ENCODE measurements at regions not wholly inside any gene's neighbourhood (a gene's known extent, or its start where the extent isn't known, plus 50 kb on each side); places are given as distances from the start of the nearest gene placed in this dataset.

GRCh38 chr18:38646296-38646695 is 1080.7 kb upstream of the CELF4 start:
- Histone ChIP-seq H3K4me3 (replicated peaks in 1 of 3; ENCODE audit: insufficient read depth in 1 of 3, low read depth in 1 of 3, low read length in 3 of 3) (no peak overlapping the region), H3K27me3 (ENCODE audit: control insufficient read depth in 2 of 2, insufficient read depth in 2 of 2, low read length in 2 of 2) (no peaks in the 10 kb centered on the region), H3K36me3 (ENCODE audit: control insufficient read depth in 2 of 2, extremely low read depth in 1 of 2, insufficient read depth in 2 of 2, low read length in 2 of 2) (no peaks in the 10 kb centered on the region), H3K4me1 (ENCODE audit: control insufficient read depth, extremely low read depth, insufficient read depth, low read length) (no peaks in the 10 kb centered on the region), H3K9ac (replicated peaks; ENCODE audit: extremely low read depth, insufficient read depth, low read length) (no peak overlapping the region), H3K27ac (ENCODE audit: insufficient read depth, low read depth, low read length) (no peak overlapping the region), H2AFZ (ENCODE audit: low read depth, low read length) (no peak overlapping the region), H3K4me2 (ENCODE audit: insufficient read depth, low read length) (no peak overlapping the region), H4K20me1 (replicated peaks; ENCODE audit: control insufficient read depth, extremely low read depth, insufficient read depth, low read length) (no peaks in the 10 kb centered on the region), H3K9me3 (replicated peaks; ENCODE audit: control insufficient read depth, insufficient read depth, low read length) (peaks cover 2% of the 10 kb centered on the region), H3K9me1 (replicated peaks; ENCODE audit: control insufficient read depth, extremely low read depth, insufficient read depth, low read length) (no peaks in the 10 kb centered on the region), H3K79me2 (ENCODE audit: control insufficient read depth, insufficient read depth, low read length) (no peaks in the 10 kb centered on the region)
- ChIA-PET CTCF (no interaction called here), POLR2A (no interaction called here)
- TF ChIP-seq GATA2 (IDR thresholded peaks at IDR 0.05; ENCODE audit: insufficient read depth, insufficient read length, low read depth, low read length) (no peak), POLR2AphosphoS5 (IDR thresholded peaks at IDR 0.05; ENCODE audit: insufficient read depth, low read depth, low read length) (no peak), EZH2 (IDR thresholded peaks at IDR 0.05; ENCODE audit: borderline replicate concordance, low read depth, low read length, severe bottlenecking) (no peak), FOS (IDR thresholded peaks at IDR 0.05; ENCODE audit: borderline replicate concordance, insufficient read depth, low read length) (no peak), MAX (IDR thresholded peaks at IDR 0.05; ENCODE audit: insufficient read depth, insufficient read length) (no peak), POLR2A (IDR thresholded peaks at IDR 0.05; ENCODE audit: low read depth, low read length) (no peak), JUN (IDR thresholded peaks at IDR 0.05; ENCODE audit: borderline replicate concordance, insufficient read depth, insufficient read length, low read depth) (no peak), MYC (IDR thresholded peaks at IDR 0.05; ENCODE audit: low read depth, low read length) (no peak), CTCF (IDR thresholded peaks at IDR 0.05; ENCODE audit: extremely low read depth in 1 of 2, insufficient read depth in 1 of 2, low read depth in 1 of 2, low read length in 2 of 2) (no peak)
- FAIRE-seq (no peak), DNase-seq (ENCODE audit: low read depth, low spot score) (no peak)
- dilution Hi-C loops (cut with MboI; ENCODE audit: extremely low pct_ligation_motif_present, low sequenced_read_pairs) (no loop called here), intact Hi-C loops (cut with micrococcal nuclease) (no loop called here)
- no TSS peak for BruUV-seq (replicated peaks)

Data from endothelial cell of umbilical vein (primary cell).